Ovary (tissue), 7 donors: ENCODE measurements at regions not wholly inside any gene's neighbourhood (a gene's known extent, or its start where the extent isn't known, plus 50 kb on each side); places are given as distances from the start of the nearest gene placed in this dataset.

ENCODE experiments used
- DNase-seq, 5 donors: peaks; one replicate each; pipeline ENCODE4 v3.0.0-alpha.2; 2019 to 2020
- H3K27ac ChIP-seq, 2 donors: fragments of 200-600 bp; one replicate each; pipeline versions ENCODE4 v1.5.1 to v1.8.0; 2019 to 2022
- H3K27me3 ChIP-seq: fragments of 200-600 bp; one replicate; pipeline ENCODE4 v1.8.0; 2022
- H3K36me3 ChIP-seq: fragments of 200-600 bp; sonication (generic); one replicate; pipeline ENCODE4 v1.5.1; 2019
- H3K4me1 ChIP-seq: one replicate; pipeline ENCODE4 v1.8.1; 2013; ENCODE audit warnings: mild to moderate bottlenecking, moderate library complexity; ENCODE audit not compliant: insufficient read depth
- H3K4me3 ChIP-seq: fragments of 200-600 bp; sonication (generic); one replicate; pipeline ENCODE4 v1.5.1; 2017
- H3K9me3 ChIP-seq, 2 donors: fragments of 200-600 bp in 1 of 2; sonication (generic) in 1 of 2; one replicate each; pipeline versions ENCODE4 v1.5.1 to v1.8.1; 2013 to 2019; ENCODE audit warnings: mild to moderate bottlenecking in 1 of 2, moderate library complexity in 1 of 2
- CTCF ChIP-seq, 3 donors: fragments of 450-650 bp in 2 of 3; fragments of 200-600 bp in 1 of 3; IDR thresholded peaks; one replicate each; pipeline versions ENCODE4 v1.5.1 to v1.8.0; 2016 to 2022; ENCODE audit warnings: antibody characterized with exemption in 3 of 3, mild to moderate bottlenecking in 1 of 3
- EP300 ChIP-seq: sonication (generic); formaldehyde crosslinking; IDR thresholded peaks from one replicate; pipeline ENCODE4 v1.6.1; 2017; ENCODE audit warnings: antibody characterized with exemption
- POLR2A ChIP-seq: fragments of 450-650 bp; IDR thresholded peaks from one replicate; pipeline ENCODE4 v1.6.1; 2017; ENCODE audit warnings: antibody characterized with exemption, mild to moderate bottlenecking, moderate library complexity
- WGBS, 3 donors: extraction: QIAGEN DNeasy Blood & Tissue Kit in 1 of 3; methylation state at CpG; one replicate each; pipeline versions ENCODE4 v1.1.5 to v1.1.7; 2013 to 2017; 5-methylcytosine and 5-hydroxymethylcytosine counted together
- intact Hi-C, 4 donors: fragments of 100-400 bp; cut with DNase I; formaldehyde crosslinking; loops; one replicate each; pipeline versions ENCODE4 v1.11.0 to v1.15.1; 2022 to 2023
- donor health status: DM: no; HTN: no; CAD: no; lungs with moderate emphysema.
- donor health status: DM: no; HTN: no; CAD: no.
- donor health status: Bipolar disorder and iron deficiency.
- donor health status: DM: no; HTN: no; CAD: no.
- donor health status: DM: yes; HTN: yes; CAD: no.

GRCh38 chr4:116923389-116923788 lies 162.0 kb downstream of the TRAM1L1 start:
- intact Hi-C loops: no loop called here
- no peak overlapping the region for H3K27ac ChIP-seq
- H3K9me3 ChIP-seq: no peaks in the 10 kb centered on the region
- no peaks in the 10 kb centered on the region for H3K27me3 ChIP-seq
- WGBS, 3 donors: 85 to 93% (median 88%) methylated on average over 4 of the region's 4 CpGs
- H3K36me3 ChIP-seq: no peaks in the 10 kb centered on the region
- H3K4me3 ChIP-seq: no peak overlapping the region
- H3K4me1 ChIP-seq: peaks cover 2% of the 10 kb centered on the region
- TF ChIP-seq CTCF (IDR thresholded peaks at IDR 0.05) (no peak), EP300 (no peak), POLR2A (no peak)
- DNase-seq: no peak

- WGBS, 3 donors: 82 to 92% (median 88%) methylated on average over 1 of the region's 1 CpG
- Histone ChIP-seq H3K36me3 (no peaks in the 10 kb centered on the region), H3K4me3 (no peak overlapping the region), H3K9me3 (no peaks in the 10 kb centered on the region), H3K27ac (no peak overlapping the region), H3K4me1 (no peaks in the 10 kb centered on the region), H3K27me3 (no peaks in the 10 kb centered on the region)
- no peak for TF ChIP-seq EP300
- no peak for TF ChIP-seq CTCF (IDR thresholded peaks at IDR 0.05)
- no peak for TF ChIP-seq POLR2A
- intact Hi-C loops: no loop called here
- DNase-seq: no peak
These were observed 171.9 kb downstream of the TRAM1L1 start for GRCh38 chr4:116913451-116913850.

GRCh38 chr4:116906758-116907157 lies 178.6 kb downstream of the TRAM1L1 start:
- Histone ChIP-seq H3K27ac (no peak overlapping the region), H3K9me3 (no peaks in the 10 kb centered on the region), H3K27me3 (no peaks in the 10 kb centered on the region), H3K4me1 (no peaks in the 10 kb centered on the region), H3K4me3 (no peak overlapping the region), H3K36me3 (no peaks in the 10 kb centered on the region)
- TF ChIP-seq POLR2A: no peak
- TF ChIP-seq CTCF (IDR thresholded peaks at IDR 0.05): no peak
- TF ChIP-seq EP300: no peak
- intact Hi-C loops: no loop called here
- 77 to 89% (median 78%) methylated on average over 2 of the region's 2 CpGs for WGBS, 3 donors
- no peak for DNase-seq

GRCh38 chr4:116899561-116899960 lies 185.8 kb downstream of the TRAM1L1 start:
- Histone ChIP-seq H3K4me3 (no peak overlapping the region), H3K36me3 (no peaks in the 10 kb centered on the region), H3K9me3 (no peaks in the 10 kb centered on the region), H3K27me3 (no peaks in the 10 kb centered on the region), H3K27ac (no peak overlapping the region), H3K4me1 (no peaks in the 10 kb centered on the region)
- intact Hi-C loops: no loop called here
- DNase-seq: no peak
- WGBS, 3 donors: 77 to 86% (median 78%) methylated on average over 1 of the region's 1 CpG
- TF ChIP-seq POLR2A (no peak), EP300 (no peak), CTCF (IDR thresholded peaks at IDR 0.05) (no peak)

- no peaks in the 10 kb centered on the region for H3K4me1 ChIP-seq
- H3K27ac ChIP-seq: no peak overlapping the region
- intact Hi-C loops: no loop called here
- H3K36me3 ChIP-seq: no peaks in the 10 kb centered on the region
- H3K9me3 ChIP-seq: no peaks in the 10 kb centered on the region
- H3K4me3 ChIP-seq: no peak overlapping the region
- TF ChIP-seq EP300 (no peak), CTCF (IDR thresholded peaks at IDR 0.05) (no peak), POLR2A (no peak)
- no peaks in the 10 kb centered on the region for H3K27me3 ChIP-seq
- no peak for DNase-seq
These were observed 199.8 kb downstream of the TRAM1L1 start for GRCh38 chr4:116885579-116885978.
